Sigmoid colon (tissue), 6 donors: ENCODE measurements at regions not wholly inside any gene's neighbourhood (a gene's known extent, or its start where the extent isn't known, plus 50 kb on each side); places are given as distances from the start of the nearest gene placed in this dataset.

Source experiments
- DNase-seq: peaks from one replicate; pipeline ENCODE4 v3.0.0-alpha.2; 2019
- H3K27ac ChIP-seq, 4 donors: fragments of 200-600 bp; sonication (generic); one replicate each; pipeline ENCODE4 v1.5.1; 2016 to 2019; ENCODE audit warnings: mild to moderate bottlenecking in 1 of 4
- H3K27me3 ChIP-seq, 3 donors: fragments of 200-600 bp; sonication (generic); one replicate each; pipeline ENCODE4 v1.5.1; 2019; ENCODE audit warnings: mild to moderate bottlenecking in 1 of 3
- H3K36me3 ChIP-seq, 4 donors: fragments of 200-600 bp; sonication (generic); one replicate each; pipeline ENCODE4 v1.5.1; 2016 to 2019
- H3K4me1 ChIP-seq, 4 donors: fragments of 200-600 bp; sonication (generic); one replicate each; pipeline ENCODE4 v1.5.1; 2017 to 2019
- H3K4me3 ChIP-seq, 4 donors: fragments of 200-600 bp; sonication (generic); one replicate each; pipeline ENCODE4 v1.5.1; 2017 to 2019; ENCODE audit warnings: mild to moderate bottlenecking in 2 of 4, moderate library complexity in 1 of 4
- H3K9me3 ChIP-seq, 4 donors: fragments of 200-600 bp in 3 of 4; sonication (generic) in 3 of 4; one replicate each; pipeline versions ENCODE4 v1.5.1 to v1.6.1; 2013 to 2019
- CTCF ChIP-seq, 4 experiments: fragments of 450-650 bp in 3 of 4; fragments of 200-600 bp in 1 of 4; IDR thresholded peaks; one replicate each; pipeline ENCODE4 v1.5.1; 2016 to 2019; ENCODE audit warnings: antibody characterized with exemption in 4 of 4, mild to moderate bottlenecking in 3 of 4, moderate library complexity in 2 of 4
- EP300 ChIP-seq, 4 donors: sonication (generic); formaldehyde crosslinking; IDR thresholded peaks; one replicate each; pipeline ENCODE4 v1.6.1; 2017; ENCODE audit warnings: antibody characterized with exemption in 4 of 4
- POLR2A ChIP-seq, 2 donors: fragments of 450-650 bp; IDR thresholded peaks; one replicate each; pipeline ENCODE4 v1.6.1; 2016; ENCODE audit warnings: antibody characterized with exemption in 2 of 2, mild to moderate bottlenecking in 2 of 2, moderate library complexity in 2 of 2
- POLR2AphosphoS5 ChIP-seq, 4 donors: sonication (generic); formaldehyde crosslinking; IDR thresholded peaks; one replicate each; pipeline ENCODE4 v1.6.1; 2017; ENCODE audit warnings: antibody characterized with exemption in 4 of 4
- WGBS, 2 donors: extraction: QIAGEN DNeasy Blood & Tissue Kit; methylation state at CpG; one replicate each; pipeline ENCODE4 v1.1.7; 2013; 5-methylcytosine and 5-hydroxymethylcytosine counted together
- intact Hi-C: fragments of 100-400 bp; cut with DNase I; formaldehyde crosslinking; loops from one replicate; pipeline ENCODE4 v1.15.1; 2023
- donor health status: healthy with polysubstance abuse.
- donor health status: healthy.

- WGBS, 2 donors = 25 to 75% methylated on average over 7 of the region's 7 CpGs
- no peak for DNase-seq
- intact Hi-C loops = no loop called here
- no peak overlapping the region for H3K27ac ChIP-seq
- H3K4me1 ChIP-seq = no peaks in the 10 kb centered on the region
- TF ChIP-seq EP300 (IDR thresholded peaks at IDR 0.05) (no peak), CTCF (IDR thresholded peaks at IDR 0.05) (no peak), POLR2AphosphoS5 (IDR thresholded peaks at IDR 0.05) (no peak), POLR2A (IDR thresholded peaks at IDR 0.05) (no peak)
- H3K9me3 ChIP-seq = no peaks in the 10 kb centered on the region
- H3K27me3 ChIP-seq = no peaks in the 10 kb centered on the region
- no peak overlapping the region for H3K4me3 ChIP-seq
- no peaks in the 10 kb centered on the region for H3K36me3 ChIP-seq
These were observed 443.3 kb upstream of the FAT1 start for GRCh38 chr4:187166886-187167512.

- no peaks in the 10 kb centered on the region for H3K36me3 ChIP-seq
- no peak for DNase-seq
- H3K9me3 ChIP-seq = no peaks in the 10 kb centered on the region
- no peaks in the 10 kb centered on the region for H3K27me3 ChIP-seq
- intact Hi-C loops = no loop called here
- 43 to 66% methylated on average over 12 of the region's 12 CpGs for WGBS, 2 donors
- H3K27ac ChIP-seq = no peak overlapping the region
- no peak for TF ChIP-seq CTCF (IDR thresholded peaks at IDR 0.05)
- no peak for TF ChIP-seq POLR2AphosphoS5 (IDR thresholded peaks at IDR 0.05)
- TF ChIP-seq POLR2A (IDR thresholded peaks at IDR 0.05) = no peak
- TF ChIP-seq EP300 (IDR thresholded peaks at IDR 0.05) = no peak
- H3K4me1 ChIP-seq = no peaks in the 10 kb centered on the region
- no peak overlapping the region for H3K4me3 ChIP-seq
These were observed 448.2 kb upstream of the FAT1 start for GRCh38 chr4:187171706-187172339.

- no peak overlapping the region for H3K4me3 ChIP-seq
- no peaks in the 10 kb centered on the region for H3K27me3 ChIP-seq
- no peak for DNase-seq
- H3K27ac ChIP-seq = no peak overlapping the region
- H3K9me3 ChIP-seq = no peaks in the 10 kb centered on the region
- 16 to 54% methylated on average over 7 of the region's 7 CpGs for WGBS, 2 donors
- H3K36me3 ChIP-seq = no peaks in the 10 kb centered on the region
- intact Hi-C loops = no loop called here
- H3K4me1 ChIP-seq = no peaks in the 10 kb centered on the region
- TF ChIP-seq POLR2AphosphoS5 (IDR thresholded peaks at IDR 0.05) = no peak
- TF ChIP-seq POLR2A (IDR thresholded peaks at IDR 0.05) = no peak
- no peak for TF ChIP-seq CTCF (IDR thresholded peaks at IDR 0.05)
- TF ChIP-seq EP300 (IDR thresholded peaks at IDR 0.05) = no peak
These were observed 448.7 kb upstream of the FAT1 start for GRCh38 chr4:187172340-187172761.

- 20 to 72% methylated on average over 8 of the region's 8 CpGs for WGBS, 2 donors
- Histone ChIP-seq H3K9me3 (no peaks in the 10 kb centered on the region), H3K4me3 (no peak overlapping the region), H3K27me3 (no peaks in the 10 kb centered on the region), H3K4me1 (peaks cover 0 to 14% (median 2%) of the 10 kb centered on the region in 4 donors), H3K36me3 (no peaks in the 10 kb centered on the region), H3K27ac (no peak overlapping the region)
- no peak for DNase-seq
- TF ChIP-seq POLR2A (IDR thresholded peaks at IDR 0.05) (no peak), POLR2AphosphoS5 (IDR thresholded peaks at IDR 0.05) (no peak), CTCF (IDR thresholded peaks at IDR 0.05) (no peak), EP300 (IDR thresholded peaks at IDR 0.05) (no peak)
- intact Hi-C loops = no loop called here
These were observed 451.1 kb upstream of the FAT1 start for GRCh38 chr4:187174749-187175148.
